K562 (cell line): ENCODE measurements at regions not wholly inside any gene's neighbourhood (a gene's known extent, or its start where the extent isn't known, plus 50 kb on each side); places are given as distances from the start of the nearest gene placed in this dataset.

Experiments used
- BRD4 ChIP-seq: fragments of 200-600 bp; sonication (generic); IDR thresholded peaks from 2 replicates; pipeline ENCODE4 v1.6.1; 2017; ENCODE audit warnings: inconsistent platforms
- CHD7 ChIP-seq: fragments of 200-600 bp; sonication (generic); IDR thresholded peaks from one replicate; pipeline ENCODE4 v1.6.1; 2012; ENCODE audit warnings: mild to moderate bottlenecking, low read depth, low read length, inconsistent platforms
- IRF9 ChIP-seq: fragments of 450-650 bp; IDR thresholded peaks from 2 replicates; pipeline ENCODE4 v1.6.1; 2016; ENCODE audit warnings: missing biosample characterization, missing genetic modification characterization
- JUND ChIP-seq, 2 experiments: IDR thresholded peaks; 2 replicates in 1 of 2; 3 replicates in 1 of 2; pipeline ENCODE4 v1.6.1; 2011; ENCODE audit warnings: borderline replicate concordance in 2 of 2, low read depth in 2 of 2, low read length in 2 of 2, improper control_type of control experiment in 1 of 2, missing biosample characterization in 1 of 2, missing genetic modification characterization in 1 of 2, missing genetic modification reagents in 1 of 2
- MEIS2 ChIP-seq: fragments of 450-650 bp; IDR thresholded peaks from 2 replicates; pipeline ENCODE4 v1.6.1; 2014; ENCODE audit warnings: mild to moderate bottlenecking; ENCODE audit not compliant: partially characterized antibody
- MTA1 ChIP-seq: fragments of 450-650 bp; IDR thresholded peaks from 2 replicates; pipeline ENCODE4 v1.6.1; 2017; ENCODE audit warnings: borderline replicate concordance
- PHTF2 ChIP-seq: fragments of 250-450 bp; sonication (Bioruptor Pico); IDR thresholded peaks from 2 replicates; pipeline ENCODE4 v1.5.0; 2021; ENCODE audit warnings: mild to moderate bottlenecking
- ZNF780A ChIP-seq: fragments of 250-450 bp; sonication (Bioruptor Pico); IDR thresholded peaks from 2 replicates; pipeline ENCODE4 v1.5.0; 2021; ENCODE audit warnings: mild to moderate bottlenecking
- TF ChIP-seq, protein P1 (sequence below), 2 experiments: fragments of 450-650 bp; IDR thresholded peaks; 2 replicates each; pipeline ENCODE4 v1.6.1; 2018; ENCODE audit warnings: mild to moderate bottlenecking in 2 of 2, low read depth in 1 of 2; ENCODE audit not compliant: partially characterized antibody in 2 of 2
- TF ChIP-seq, protein P2 (sequence below): IDR thresholded peaks from 2 replicates; pipeline ENCODE4 v1.6.1; 2011; ENCODE audit not compliant: insufficient read length; ENCODE audit errors: extremely low read depth

- TF ChIP-seq CHD7 (no peak), PHTF2 (no peak), ZNF780A (no peak), MTA1 (no peak), JUND (IDR thresholded peaks at IDR 0.05; ENCODE audit: borderline replicate concordance, low read depth, low read length) (no peak), JUND (tag; IDR thresholded peaks at IDR 0.05; ENCODE audit: borderline replicate concordance, low read depth, low read length) (no peak), IRF9 (tag) (no peak), MEIS2 (no peak), BRD4 (no peak)
- TF ChIP-seq, protein P1, sequence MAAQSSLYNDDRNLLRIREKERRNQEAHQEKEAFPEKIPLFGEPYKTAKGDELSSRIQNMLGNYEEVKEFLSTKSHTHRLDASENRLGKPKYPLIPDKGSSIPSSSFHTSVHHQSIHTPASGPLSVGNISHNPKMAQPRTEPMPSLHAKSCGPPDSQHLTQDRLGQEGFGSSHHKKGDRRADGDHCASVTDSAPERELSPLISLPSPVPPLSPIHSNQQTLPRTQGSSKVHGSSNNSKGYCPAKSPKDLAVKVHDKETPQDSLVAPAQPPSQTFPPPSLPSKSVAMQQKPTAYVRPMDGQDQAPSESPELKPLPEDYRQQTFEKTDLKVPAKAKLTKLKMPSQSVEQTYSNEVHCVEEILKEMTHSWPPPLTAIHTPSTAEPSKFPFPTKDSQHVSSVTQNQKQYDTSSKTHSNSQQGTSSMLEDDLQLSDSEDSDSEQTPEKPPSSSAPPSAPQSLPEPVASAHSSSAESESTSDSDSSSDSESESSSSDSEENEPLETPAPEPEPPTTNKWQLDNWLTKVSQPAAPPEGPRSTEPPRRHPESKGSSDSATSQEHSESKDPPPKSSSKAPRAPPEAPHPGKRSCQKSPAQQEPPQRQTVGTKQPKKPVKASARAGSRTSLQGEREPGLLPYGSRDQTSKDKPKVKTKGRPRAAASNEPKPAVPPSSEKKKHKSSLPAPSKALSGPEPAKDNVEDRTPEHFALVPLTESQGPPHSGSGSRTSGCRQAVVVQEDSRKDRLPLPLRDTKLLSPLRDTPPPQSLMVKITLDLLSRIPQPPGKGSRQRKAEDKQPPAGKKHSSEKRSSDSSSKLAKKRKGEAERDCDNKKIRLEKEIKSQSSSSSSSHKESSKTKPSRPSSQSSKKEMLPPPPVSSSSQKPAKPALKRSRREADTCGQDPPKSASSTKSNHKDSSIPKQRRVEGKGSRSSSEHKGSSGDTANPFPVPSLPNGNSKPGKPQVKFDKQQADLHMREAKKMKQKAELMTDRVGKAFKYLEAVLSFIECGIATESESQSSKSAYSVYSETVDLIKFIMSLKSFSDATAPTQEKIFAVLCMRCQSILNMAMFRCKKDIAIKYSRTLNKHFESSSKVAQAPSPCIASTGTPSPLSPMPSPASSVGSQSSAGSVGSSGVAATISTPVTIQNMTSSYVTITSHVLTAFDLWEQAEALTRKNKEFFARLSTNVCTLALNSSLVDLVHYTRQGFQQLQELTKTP (IDR thresholded peaks at IDR 0.05; ENCODE audit: low read depth in 1 of 2, partially characterized antibody in 2 of 2), result no peak
- TF ChIP-seq, protein P2, sequence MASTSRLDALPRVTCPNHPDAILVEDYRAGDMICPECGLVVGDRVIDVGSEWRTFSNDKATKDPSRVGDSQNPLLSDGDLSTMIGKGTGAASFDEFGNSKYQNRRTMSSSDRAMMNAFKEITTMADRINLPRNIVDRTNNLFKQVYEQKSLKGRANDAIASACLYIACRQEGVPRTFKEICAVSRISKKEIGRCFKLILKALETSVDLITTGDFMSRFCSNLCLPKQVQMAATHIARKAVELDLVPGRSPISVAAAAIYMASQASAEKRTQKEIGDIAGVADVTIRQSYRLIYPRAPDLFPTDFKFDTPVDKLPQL, result no peak
Observed at GRCh38 chr2:145020694-145021093, 500.8 kb upstream of the ZEB2 start (continued).
